Gastroesophageal sphincter (tissue), 3 donors: ENCODE measurements at regions not wholly inside any gene's neighbourhood (a gene's known extent, or its start where the extent isn't known, plus 50 kb on each side); places are given as distances from the start of the nearest gene placed in this dataset.

ENCODE experiments used
- EP300 ChIP-seq: sonication (generic); formaldehyde crosslinking; IDR thresholded peaks from one replicate; pipeline ENCODE4 v1.6.1; 2017; ENCODE audit warnings: antibody characterized with exemption, mild to moderate bottlenecking
- POLR2A ChIP-seq, 2 donors: fragments of 450-650 bp; IDR thresholded peaks; one replicate each; pipeline ENCODE4 v1.6.1; 2017; ENCODE audit warnings: antibody characterized with exemption in 2 of 2, mild to moderate bottlenecking in 2 of 2, moderate library complexity in 1 of 2
- POLR2AphosphoS5 ChIP-seq: sonication (generic); formaldehyde crosslinking; IDR thresholded peaks from one replicate; pipeline ENCODE4 v1.6.1; 2017; ENCODE audit warnings: antibody characterized with exemption
- TF ChIP-seq, protein P1 (sequence below), 4 experiments: fragments of 200-600 bp in 2 of 4; fragments of 450-650 bp in 2 of 4; sonication (generic) in 1 of 4; IDR thresholded peaks; one replicate each; pipeline ENCODE4 v1.5.1; 2017 to 2019; ENCODE audit warnings: antibody characterized with exemption in 4 of 4, mild to moderate bottlenecking in 2 of 4, moderate library complexity in 2 of 4

DNA sequence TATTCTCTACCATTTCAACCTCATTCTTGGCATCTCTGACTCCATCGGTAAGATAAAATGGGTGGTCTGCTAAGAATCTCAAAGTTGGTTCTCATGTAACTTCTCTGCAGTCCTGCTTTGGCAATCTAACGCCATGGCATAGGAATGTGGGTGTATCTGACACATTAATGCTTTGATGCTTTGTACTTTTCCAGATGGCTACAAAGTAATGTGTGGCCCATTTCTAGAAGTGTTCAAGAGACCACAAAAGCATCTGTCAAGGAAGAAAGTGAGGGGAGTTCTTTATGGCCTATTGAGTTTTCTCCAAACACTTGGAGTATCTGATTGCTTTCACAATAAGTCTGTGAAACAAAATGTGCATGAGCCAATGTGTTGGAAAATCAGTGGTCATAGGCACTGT is 339.9 kb upstream of the TGFBR2 start:
- TF ChIP-seq POLR2A (IDR thresholded peaks at IDR 0.05) (no peak), EP300 (no peak), POLR2AphosphoS5 (no peak)
- TF ChIP-seq, protein P1, sequence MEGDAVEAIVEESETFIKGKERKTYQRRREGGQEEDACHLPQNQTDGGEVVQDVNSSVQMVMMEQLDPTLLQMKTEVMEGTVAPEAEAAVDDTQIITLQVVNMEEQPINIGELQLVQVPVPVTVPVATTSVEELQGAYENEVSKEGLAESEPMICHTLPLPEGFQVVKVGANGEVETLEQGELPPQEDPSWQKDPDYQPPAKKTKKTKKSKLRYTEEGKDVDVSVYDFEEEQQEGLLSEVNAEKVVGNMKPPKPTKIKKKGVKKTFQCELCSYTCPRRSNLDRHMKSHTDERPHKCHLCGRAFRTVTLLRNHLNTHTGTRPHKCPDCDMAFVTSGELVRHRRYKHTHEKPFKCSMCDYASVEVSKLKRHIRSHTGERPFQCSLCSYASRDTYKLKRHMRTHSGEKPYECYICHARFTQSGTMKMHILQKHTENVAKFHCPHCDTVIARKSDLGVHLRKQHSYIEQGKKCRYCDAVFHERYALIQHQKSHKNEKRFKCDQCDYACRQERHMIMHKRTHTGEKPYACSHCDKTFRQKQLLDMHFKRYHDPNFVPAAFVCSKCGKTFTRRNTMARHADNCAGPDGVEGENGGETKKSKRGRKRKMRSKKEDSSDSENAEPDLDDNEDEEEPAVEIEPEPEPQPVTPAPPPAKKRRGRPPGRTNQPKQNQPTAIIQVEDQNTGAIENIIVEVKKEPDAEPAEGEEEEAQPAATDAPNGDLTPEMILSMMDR (IDR thresholded peaks at IDR 0.05), result no peak
